GM23338 (cell line): ENCODE measurements at regions not wholly inside any gene's neighbourhood (a gene's known extent, or its start where the extent isn't known, plus 50 kb on each side); places are given as distances from the start of the nearest gene placed in this dataset.
A peak's percentile ranks its signal among the peaks of the same experiment; 100 is the strongest.

Experiments used
- ATAC-seq: fragments of 200-7000 bp; cut with Tn5 transposase; 3 replicates; pipeline ENCODE4 v1.9.1; 2020
- DNase-seq: peaks from one replicate; pipeline ENCODE4 v3.0.0-alpha.2; 2015; ENCODE audit warnings: low spot score
- H2AFZ ChIP-seq: fragments of 200-600 bp; sonication (generic); 2 replicates; pipeline ENCODE4 v1.8.0; 2016; ENCODE audit warnings: antibody characterized with exemption, mild to moderate bottlenecking, moderate library complexity
- H3F3A ChIP-seq: fragments of 200-600 bp; sonication (generic); replicated peaks from 2 replicates; pipeline ENCODE4 v1.8.0; 2017; ENCODE audit warnings: antibody characterized with exemption, mixed run types, low read depth
- H3K27ac ChIP-seq: fragments of 200-600 bp; sonication (generic); 2 replicates; pipeline ENCODE4 v1.6.1; 2016; ENCODE audit warnings: low read depth
- H3K27me3 ChIP-seq: fragments of 200-600 bp; sonication (generic); 2 replicates; pipeline ENCODE4 v1.8.0; 2016; ENCODE audit warnings: mild to moderate bottlenecking, mixed run types, moderate library complexity; ENCODE audit not compliant: insufficient read depth
- H3K36me3 ChIP-seq: fragments of 200-600 bp; sonication (generic); 2 replicates; pipeline ENCODE4 v1.8.0; 2016; ENCODE audit warnings: mild to moderate bottlenecking; ENCODE audit not compliant: insufficient read depth
- H3K4me1 ChIP-seq: fragments of 200-600 bp; sonication (generic); 2 replicates; pipeline ENCODE4 v1.8.0; 2016; ENCODE audit warnings: mild to moderate bottlenecking, moderate library complexity; ENCODE audit not compliant: insufficient read depth
- H3K4me2 ChIP-seq: fragments of 200-600 bp; sonication (generic); 2 replicates; pipeline ENCODE4 v1.7.1; 2017; ENCODE audit warnings: mixed run types
- H3K4me3 ChIP-seq: fragments of 200-600 bp; sonication (generic); 2 replicates; pipeline ENCODE4 v1.6.1; 2016; ENCODE audit warnings: mixed run types
- H3K79me2 ChIP-seq: fragments of 200-600 bp; sonication (generic); replicated peaks from 2 replicates; pipeline ENCODE4 v1.8.0; 2017; ENCODE audit warnings: mild to moderate bottlenecking; ENCODE audit not compliant: insufficient read depth
- H3K9me2 ChIP-seq: fragments of 200-600 bp; sonication (generic); 2 replicates; pipeline ENCODE4 v1.8.0; 2017; ENCODE audit not compliant: insufficient read depth
- H4K20me1 ChIP-seq: fragments of 200-600 bp; sonication (generic); replicated peaks from 2 replicates; pipeline ENCODE4 v1.8.0; 2017; ENCODE audit warnings: mild to moderate bottlenecking; ENCODE audit not compliant: insufficient read depth
- H3K27ac Mint-ChIP-seq: 2 replicates; pipeline ENCODE4 v1.8.0; 2020; ENCODE audit warnings: inconsistent platforms, mild to moderate bottlenecking, moderate library complexity, mixed read lengths
- H3K27me3 Mint-ChIP-seq: 3 replicates; pipeline ENCODE4 v1.8.0; 2022; ENCODE audit warnings: low read depth, mild to moderate bottlenecking, moderate library complexity, mixed read lengths, inconsistent platforms; ENCODE audit not compliant: insufficient read depth, poor library complexity
- H3K36me3 Mint-ChIP-seq: 3 replicates; pipeline ENCODE4 v1.8.0; 2021; ENCODE audit warnings: low read depth, mild to moderate bottlenecking, inconsistent platforms, moderate library complexity, mixed read lengths
- H3K4me1 Mint-ChIP-seq: 3 replicates; pipeline ENCODE4 v1.8.0; 2020; ENCODE audit warnings: mild to moderate bottlenecking, inconsistent platforms, mixed read lengths
- H3K4me3 Mint-ChIP-seq: 3 replicates; pipeline ENCODE4 v1.8.0; 2021; ENCODE audit warnings: moderate library complexity, mild to moderate bottlenecking, inconsistent platforms, mixed read lengths
- H3K9me3 Mint-ChIP-seq: 3 replicates; pipeline ENCODE4 v1.8.0; 2020; ENCODE audit warnings: moderate library complexity, mild to moderate bottlenecking, inconsistent platforms, mixed read lengths
- ETS1 ChIP-seq: IDR thresholded peaks from 2 replicates; pipeline ENCODE4 v1.6.1; 2016; ENCODE audit warnings: antibody characterized with exemption
- EZH2 ChIP-seq: fragments of 200-600 bp; sonication (generic); IDR thresholded peaks from one replicate; pipeline ENCODE4 v1.8.0; 2017; ENCODE audit warnings: antibody characterized with exemption, mild to moderate bottlenecking, low read depth; ENCODE audit not compliant: unreplicated experiment
- EZH2phosphoT487 ChIP-seq: fragments of 200-600 bp; sonication (generic); IDR thresholded peaks from one replicate; pipeline ENCODE4 v1.8.1; 2018; ENCODE audit warnings: antibody characterized with exemption; ENCODE audit not compliant: unreplicated experiment
- NANOG ChIP-seq: IDR thresholded peaks from 2 replicates; pipeline ENCODE4 v1.6.1; 2016; ENCODE audit warnings: antibody characterized with exemption, borderline replicate concordance
- POLR2AphosphoS5 ChIP-seq: IDR thresholded peaks from 2 replicates; pipeline ENCODE4 v1.6.1; 2016; ENCODE audit warnings: antibody characterized with exemption, low read depth
- REST ChIP-seq: IDR thresholded peaks from one replicate; pipeline ENCODE4 v1.6.1; 2018; ENCODE audit warnings: antibody characterized with exemption; ENCODE audit not compliant: unreplicated experiment
- STAT1 ChIP-seq: IDR thresholded peaks from one replicate; pipeline ENCODE4 v1.6.1; 2016; ENCODE audit warnings: antibody characterized with exemption; ENCODE audit not compliant: unreplicated experiment
- ZNF114 ChIP-seq: fragments of 250-450 bp; sonication (Bioruptor Pico); IDR thresholded peaks from 2 replicates; pipeline ENCODE4 v1.5.0; 2020; ENCODE audit warnings: mild to moderate bottlenecking, moderate library complexity
- ZNF331 ChIP-seq: fragments of 250-450 bp; sonication (Bioruptor Pico); IDR thresholded peaks from 2 replicates; pipeline ENCODE4 v1.5.0; 2020; ENCODE audit warnings: low read depth, mild to moderate bottlenecking, moderate library complexity
- TF ChIP-seq, protein P1 (sequence below), 2 experiments: fragments of 200-600 bp in 1 of 2; sonication (generic) in 1 of 2; conservative IDR thresholded peaks; 2 replicates each; pipeline versions ENCODE4 v1.5.1 to v1.6.1; 2016 to 2017; ENCODE audit warnings: antibody characterized with exemption in 2 of 2, low read depth in 2 of 2, mild to moderate bottlenecking in 2 of 2, moderate library complexity in 1 of 2

DNA sequence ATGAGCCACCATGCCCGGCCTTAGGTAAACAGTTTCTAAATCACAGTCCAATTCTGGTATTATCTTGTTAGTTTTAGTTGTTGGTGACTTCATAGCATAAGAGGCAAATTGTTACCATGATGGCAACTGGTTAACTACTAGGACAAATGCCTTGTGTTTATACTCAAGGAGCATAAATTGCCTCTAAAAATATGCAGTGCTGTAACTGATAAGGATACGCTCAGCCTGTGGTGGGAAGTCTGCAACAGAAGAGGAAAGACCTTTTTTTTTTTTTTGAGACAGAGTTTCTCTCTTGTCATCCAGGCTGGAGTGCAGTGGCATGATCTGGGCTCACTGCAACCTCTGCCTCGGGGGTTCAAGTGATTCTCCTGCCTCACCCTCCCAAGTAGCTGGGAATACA lies 311.9 kb upstream of the ARGLU1 start (continued):
- no peak for TF ChIP-seq EZH2phosphoT487
- no peak for TF ChIP-seq POLR2AphosphoS5
- no peak for TF ChIP-seq EZH2

DNA sequence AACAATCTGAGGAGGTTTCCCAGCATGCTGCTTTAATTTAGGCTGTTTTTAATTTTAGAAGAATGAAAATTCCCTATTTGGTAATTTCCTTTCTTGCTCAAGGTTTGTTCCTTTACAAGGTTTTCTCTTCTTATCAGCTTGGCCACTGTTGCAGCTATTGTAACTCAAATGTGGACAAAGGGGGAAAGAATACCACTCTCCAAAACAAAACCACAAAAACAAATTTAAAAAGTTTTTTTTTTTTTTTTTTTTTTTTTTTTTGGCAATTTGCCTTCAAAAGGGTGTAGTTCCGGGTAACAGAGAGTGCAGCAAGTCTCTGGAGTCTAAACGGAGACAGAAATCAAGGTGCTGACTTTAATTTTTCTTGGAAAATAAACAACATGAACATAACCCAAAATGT lies 306.4 kb upstream of the ARGLU1 start:
- Mint-ChIP-seq H3K4me3 (no peak overlapping the region), H3K36me3 (no peaks in the 10 kb centered on the region; the same call in 2 of the 3 replicates), H3K9me3 (peaks cover 5% of the 10 kb centered on the region; the same call in 2 of the 3 replicates), H3K27ac (no peak overlapping the region), H3K4me1 (peaks cover 6% of the 10 kb centered on the region), H3K27me3 (peaks cover 2% of the 10 kb centered on the region)
- Histone ChIP-seq H3K27me3 (no peaks in the 10 kb centered on the region), H2AFZ (0 out of 2 replicates have a peak overlapping the region, but pooled peaks have one; percentile 66), H4K20me1 (no peaks in the 10 kb centered on the region), H3K27ac (no peak overlapping the region), H3K79me2 (no peaks in the 10 kb centered on the region), H3K4me1 (peaks cover 7% of the 10 kb centered on the region; the same call in 1 of the 2 replicates), H3K4me2 (no peak overlapping the region), H3F3A (no peaks in the 10 kb centered on the region), H3K9me2 (peaks cover 5% of the 10 kb centered on the region; the same call in 1 of the 2 replicates), H3K4me3 (no peak overlapping the region), H3K36me3 (no peaks in the 10 kb centered on the region)
- TF ChIP-seq ETS1 (no peak), ZNF331 (CRISPR knock-in tag) (no peak), NANOG (no peak), STAT1 (no peak), POLR2AphosphoS5 (no peak), REST (no peak), EZH2 (no peak)
- DNase-seq: no peak
- ATAC-seq: no peak

DNA sequence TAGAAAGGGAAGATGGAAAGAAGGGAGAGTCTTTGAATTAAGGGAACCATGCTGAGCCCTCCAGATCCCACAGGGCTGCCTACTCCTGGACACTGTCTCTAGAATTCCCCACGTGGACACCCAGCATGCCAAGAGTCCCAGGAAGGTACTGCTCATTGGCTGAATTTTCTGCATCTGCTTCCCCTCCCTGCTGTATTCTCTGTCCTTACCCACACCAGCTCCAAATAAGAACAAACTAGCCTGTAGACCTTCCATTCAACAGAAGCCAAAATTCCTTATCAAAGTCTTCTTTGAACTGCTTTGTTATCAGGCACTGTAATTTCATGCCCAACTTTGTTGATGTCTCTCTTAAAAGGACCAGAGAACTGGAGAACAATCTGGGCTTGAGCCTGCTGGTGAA lies 305.9 kb upstream of the ARGLU1 start:
- Mint-ChIP-seq H3K27me3 (peaks cover 2% of the 10 kb centered on the region), H3K9me3 (peaks cover 5% of the 10 kb centered on the region; the same call in 2 of the 3 replicates), H3K4me1 (peaks cover 6% of the 10 kb centered on the region), H3K4me3 (no peak overlapping the region), H3K36me3 (no peaks in the 10 kb centered on the region; the same call in 2 of the 3 replicates), H3K27ac (no peak overlapping the region)
- H3K27ac ChIP-seq: no peak overlapping the region
- H3K9me2 ChIP-seq: peaks cover 5% of the 10 kb centered on the region; the same call in 1 of the 2 replicates
- H4K20me1 ChIP-seq: no peaks in the 10 kb centered on the region
- ATAC-seq: no peak
- no peaks in the 10 kb centered on the region for H3F3A ChIP-seq
- peak overlapping the region; percentile 66; the same call in 1 of the 2 replicates for H2AFZ ChIP-seq
- H3K4me1 ChIP-seq: peaks cover 7% of the 10 kb centered on the region; the same call in 1 of the 2 replicates
- H3K4me2 ChIP-seq: no peak overlapping the region
- H3K27me3 ChIP-seq: no peaks in the 10 kb centered on the region
- H3K79me2 ChIP-seq: no peaks in the 10 kb centered on the region
- DNase-seq: no peak
- no peak overlapping the region for H3K4me3 ChIP-seq
- H3K36me3 ChIP-seq: no peaks in the 10 kb centered on the region
- TF ChIP-seq ZNF114 (CRISPR knock-in tag) (no peak), NANOG (no peak), EZH2phosphoT487 (no peak), EZH2 (no peak), POLR2AphosphoS5 (no peak)
- TF ChIP-seq, protein P1, sequence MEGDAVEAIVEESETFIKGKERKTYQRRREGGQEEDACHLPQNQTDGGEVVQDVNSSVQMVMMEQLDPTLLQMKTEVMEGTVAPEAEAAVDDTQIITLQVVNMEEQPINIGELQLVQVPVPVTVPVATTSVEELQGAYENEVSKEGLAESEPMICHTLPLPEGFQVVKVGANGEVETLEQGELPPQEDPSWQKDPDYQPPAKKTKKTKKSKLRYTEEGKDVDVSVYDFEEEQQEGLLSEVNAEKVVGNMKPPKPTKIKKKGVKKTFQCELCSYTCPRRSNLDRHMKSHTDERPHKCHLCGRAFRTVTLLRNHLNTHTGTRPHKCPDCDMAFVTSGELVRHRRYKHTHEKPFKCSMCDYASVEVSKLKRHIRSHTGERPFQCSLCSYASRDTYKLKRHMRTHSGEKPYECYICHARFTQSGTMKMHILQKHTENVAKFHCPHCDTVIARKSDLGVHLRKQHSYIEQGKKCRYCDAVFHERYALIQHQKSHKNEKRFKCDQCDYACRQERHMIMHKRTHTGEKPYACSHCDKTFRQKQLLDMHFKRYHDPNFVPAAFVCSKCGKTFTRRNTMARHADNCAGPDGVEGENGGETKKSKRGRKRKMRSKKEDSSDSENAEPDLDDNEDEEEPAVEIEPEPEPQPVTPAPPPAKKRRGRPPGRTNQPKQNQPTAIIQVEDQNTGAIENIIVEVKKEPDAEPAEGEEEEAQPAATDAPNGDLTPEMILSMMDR (conservative IDR thresholded peaks at IDR 0.05; ENCODE audit: low read depth in 2 of 2): no peak
